ENCODE measurements at regions not wholly inside any gene's neighbourhood (a gene's known extent, or its start where the extent isn't known, plus 50 kb on each side); places are given as distances from the start of the nearest gene placed in this dataset.

DNA sequence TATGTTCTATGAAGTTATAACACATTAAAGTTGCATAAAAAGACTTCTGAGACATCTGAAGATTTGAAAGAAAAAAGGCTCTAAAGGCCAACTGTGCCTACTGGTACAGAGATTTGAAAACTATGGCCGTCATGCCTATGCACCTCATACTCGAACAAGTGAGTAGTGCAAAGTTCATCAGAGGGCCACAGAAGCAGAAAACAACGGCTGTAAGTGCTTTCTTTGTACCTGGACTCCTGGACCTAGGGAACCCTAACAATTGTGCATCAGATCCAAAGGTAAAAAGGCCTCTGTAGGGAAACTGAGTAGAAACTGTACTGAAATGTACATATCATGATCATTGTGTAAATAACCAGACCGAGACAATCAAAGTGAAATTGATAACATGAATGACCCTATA is 230.4 kb upstream of the CHST9 start:
- Histone ChIP-seq H3K4ac (ENCODE audit: low read depth, low read length) (no peak overlapping the region), H2BK15ac (ENCODE audit: low read depth, low read length) (no peak overlapping the region), H3K14ac (ENCODE audit: insufficient read depth, low read length) (no peak overlapping the region), H3K27ac (ENCODE audit: insufficient read length, low read depth, low read length) (no peak overlapping the region), H2BK5ac (ENCODE audit: insufficient read length, low read length) (no peak overlapping the region), H3T11ph (ENCODE audit: low read length) (no peak overlapping the region), H4K8ac (replicated peaks; ENCODE audit: insufficient read length, low read depth, low read length) (no peak overlapping the region), H3K23ac (ENCODE audit: insufficient read length, low read depth, low read length) (no peak overlapping the region), H4K20me1 (ENCODE audit: control insufficient read depth, insufficient read depth, insufficient read length) (no peaks in the 10 kb centered on the region), H2AFZ (ENCODE audit: low read length) (no peak overlapping the region), H2AK5ac (ENCODE audit: insufficient read length, low read length) (no peak overlapping the region), H3K9me3 (ENCODE audit: control insufficient read depth, low read depth, low read length) (no peaks in the 10 kb centered on the region), H3K79me2 (ENCODE audit: insufficient read depth, low read length) (no peaks in the 10 kb centered on the region), H3K79me1 (ENCODE audit: insufficient read depth, low read depth, low read length, poor library complexity, severe bottlenecking) (no peaks in the 10 kb centered on the region), H3K4me2 (ENCODE audit: insufficient read depth, insufficient read length, low read length) (no peak overlapping the region), H3K4me1 (ENCODE audit: insufficient read depth, low read length) (peaks cover 5% of the 10 kb centered on the region), H4K91ac (ENCODE audit: insufficient read length, low read depth, low read length) (no peak overlapping the region), H4K5ac (ENCODE audit: insufficient read length, low read depth, low read length) (no peak overlapping the region), H3K56ac (ENCODE audit: insufficient read length, low read depth, low read length) (no peak overlapping the region), H3K9ac (ENCODE audit: extremely low read depth, insufficient read length, low read length) (no peak overlapping the region), H2BK12ac (ENCODE audit: insufficient read length, low read depth, low read length) (no peak overlapping the region), H3K23me2 (ENCODE audit: insufficient read length, low read depth, low read length, poor library complexity, severe bottlenecking) (no peaks in the 10 kb centered on the region), H3K27me3 (ENCODE audit: insufficient read depth, low read length) (no peaks in the 10 kb centered on the region), H2BK20ac (ENCODE audit: low read depth, low read length, poor library complexity, severe bottlenecking) (no peak overlapping the region), H2BK120ac (ENCODE audit: low read depth, low read length, poor library complexity, severe bottlenecking) (no peak overlapping the region), H3K18ac (ENCODE audit: insufficient read length, low read depth, low read length) (no peak overlapping the region)
- Mint-ChIP-seq H3K27me3 (ENCODE audit: low read depth) (no peaks in the 10 kb centered on the region), H3K36me3 (ENCODE audit: insufficient read depth in 1 of 3, low read depth in 3 of 3) (no peaks in the 10 kb centered on the region), H3K4me3 (no peak overlapping the region), H3K9me3 (no peaks in the 10 kb centered on the region; a peak in 1 of 5 replicates), H3K4me1 (peaks cover 16 to 19% of the 10 kb centered on the region in 2 experiments), H3K27ac (no peak overlapping the region)
- no peak for DNase-seq
- no CpG with 5 or more reads among the region's 4 CpGs for WGBS (ENCODE audit: extremely low coverage, insufficient read length, low lambda C conversion rate)
- TF ChIP-seq, protein P1, sequence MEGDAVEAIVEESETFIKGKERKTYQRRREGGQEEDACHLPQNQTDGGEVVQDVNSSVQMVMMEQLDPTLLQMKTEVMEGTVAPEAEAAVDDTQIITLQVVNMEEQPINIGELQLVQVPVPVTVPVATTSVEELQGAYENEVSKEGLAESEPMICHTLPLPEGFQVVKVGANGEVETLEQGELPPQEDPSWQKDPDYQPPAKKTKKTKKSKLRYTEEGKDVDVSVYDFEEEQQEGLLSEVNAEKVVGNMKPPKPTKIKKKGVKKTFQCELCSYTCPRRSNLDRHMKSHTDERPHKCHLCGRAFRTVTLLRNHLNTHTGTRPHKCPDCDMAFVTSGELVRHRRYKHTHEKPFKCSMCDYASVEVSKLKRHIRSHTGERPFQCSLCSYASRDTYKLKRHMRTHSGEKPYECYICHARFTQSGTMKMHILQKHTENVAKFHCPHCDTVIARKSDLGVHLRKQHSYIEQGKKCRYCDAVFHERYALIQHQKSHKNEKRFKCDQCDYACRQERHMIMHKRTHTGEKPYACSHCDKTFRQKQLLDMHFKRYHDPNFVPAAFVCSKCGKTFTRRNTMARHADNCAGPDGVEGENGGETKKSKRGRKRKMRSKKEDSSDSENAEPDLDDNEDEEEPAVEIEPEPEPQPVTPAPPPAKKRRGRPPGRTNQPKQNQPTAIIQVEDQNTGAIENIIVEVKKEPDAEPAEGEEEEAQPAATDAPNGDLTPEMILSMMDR (conservative IDR thresholded peaks at IDR 0.05) = no peak
